A549 (cell line): ENCODE measurements at regions not wholly inside any gene's neighbourhood (a gene's known extent, or its start where the extent isn't known, plus 50 kb on each side); places are given as distances from the start of the nearest gene placed in this dataset.

Experiments
- ATAC-seq, 2 experiments: fragments of 200-7000 bp in 1 of 2; fragments of >200 bp in 1 of 2; cut with Nextera tagmentation in 1 of 2; cut with Tn5 transposase in 1 of 2; 3 replicates each; pipeline versions ENCODE4 v1.8.0 to v1.9.1; 2018 to 2020; ENCODE audit warnings: mild to moderate bottlenecking in 1 of 2, moderate library complexity in 1 of 2
- CTCF ChIA-PET: fragments of 300-600 bp; sonication (Branson Sonifier 250); formaldehyde crosslinking; extraction: SDS; loops from one replicate; lab custom pipeline; 2021; ENCODE audit warnings: antibody characterized with exemption, inconsistent platforms; lab: Yijun Ruan, JAX
- POLR2A ChIA-PET: fragments of 350-600 bp; formaldehyde crosslinking; extraction: SDS; loops from one replicate; lab custom pipeline; 2021; ENCODE audit warnings: antibody characterized with exemption, inconsistent platforms; lab: Yijun Ruan, JAX
- DNase-seq, 2 experiments: peaks; one replicate each; pipeline versions ENCODE4 v3.0.0 to v3.0.0-alpha.2; 2011 to 2016; ENCODE audit warnings: low read depth in 1 of 2, low spot score in 1 of 2
- FAIRE-seq: peaks from 2 replicates; lab custom pipeline; 2011; peaks lifted over from hg19 to GRCh38; lab: Jason Lieb, UNC
- H3K27ac ChIP-seq, 2 experiments: fragments of >200 bp; sonication (Bioruptor Twin); formaldehyde crosslinking; 3 replicates each; pipeline ENCODE4 v1.5.1; 2016 to 2017
- H3K4me1 ChIP-seq: fragments of >200 bp; sonication (Bioruptor Twin); formaldehyde crosslinking; 3 replicates; pipeline ENCODE4 v1.6.1; 2016
- H3K4me2 ChIP-seq: fragments of >200 bp; sonication (Bioruptor Twin); formaldehyde crosslinking; 3 replicates; pipeline ENCODE4 v1.6.1; 2016
- H3K4me3 ChIP-seq: fragments of >200 bp; sonication (Bioruptor Twin); formaldehyde crosslinking; 3 replicates; pipeline ENCODE4 v1.5.1; 2016
- H3K9me3 ChIP-seq: fragments of >200 bp; sonication (Bioruptor Twin); formaldehyde crosslinking; 3 replicates; pipeline ENCODE4 v1.6.1; 2016
- CBX2 ChIP-seq: fragments of 200-600 bp; sonication (generic); IDR thresholded peaks from 2 replicates; pipeline ENCODE4 v1.6.1; 2016; ENCODE audit warnings: low read depth, mild to moderate bottlenecking, borderline replicate concordance
- CBX8 ChIP-seq: fragments of 200-600 bp; sonication (generic); IDR thresholded peaks from 2 replicates; pipeline ENCODE4 v1.6.1; 2016
- CHD2 ChIP-seq: fragments of 150-350 bp; IDR thresholded peaks from 2 replicates; pipeline ENCODE4 v1.6.1; 2014; ENCODE audit warnings: low read length; ENCODE audit not compliant: partially characterized antibody
- CHD4 ChIP-seq: fragments of 200-600 bp; sonication (generic); IDR thresholded peaks from 2 replicates; pipeline ENCODE4 v1.6.1; 2016; ENCODE audit warnings: antibody characterized with exemption, mild to moderate bottlenecking, borderline replicate concordance
- E2F6 ChIP-seq: IDR thresholded peaks from 2 replicates; pipeline ENCODE4 v1.6.1; 2012; ENCODE audit warnings: low read depth, borderline replicate concordance
- EHF ChIP-seq: fragments of 250-450 bp; sonication (Bioruptor Pico); IDR thresholded peaks from 2 replicates; pipeline ENCODE4 v1.5.0; 2020; ENCODE audit warnings: mild to moderate bottlenecking
- ESRRA ChIP-seq: fragments of 150-350 bp; IDR thresholded peaks from 2 replicates; pipeline ENCODE4 v1.6.1; 2014; ENCODE audit warnings: mild to moderate bottlenecking, low read length, borderline replicate concordance
- HMGXB4 ChIP-seq: fragments of 250-450 bp; sonication (Bioruptor Pico); IDR thresholded peaks from 2 replicates; pipeline ENCODE4 v1.5.0; 2021; ENCODE audit warnings: mild to moderate bottlenecking, moderate library complexity, borderline replicate concordance
- HOXB5 ChIP-seq: fragments of 250-450 bp; sonication (Bioruptor Pico); IDR thresholded peaks from 2 replicates; pipeline ENCODE4 v1.5.0; 2020; ENCODE audit warnings: mild to moderate bottlenecking, moderate library complexity
- JUN ChIP-seq, 2 experiments: fragments of >200 bp; sonication (Bioruptor Twin); formaldehyde crosslinking; IDR thresholded peaks; 2 replicates in 1 of 2; 3 replicates in 1 of 2; pipeline ENCODE4 v1.6.1; 2016 to 2017
- JUNB ChIP-seq: fragments of >200 bp; sonication (Bioruptor Twin); formaldehyde crosslinking; IDR thresholded peaks from 2 replicates; pipeline ENCODE4 v1.6.1; 2016
- MAFK ChIP-seq: fragments of 450-650 bp; IDR thresholded peaks from 2 replicates; pipeline ENCODE4 v1.6.1; 2014; ENCODE audit not compliant: partially characterized antibody
- MAX ChIP-seq: IDR thresholded peaks from 2 replicates; pipeline ENCODE4 v1.6.1; 2012
- MAZ ChIP-seq: fragments of 150-350 bp; IDR thresholded peaks from 2 replicates; pipeline ENCODE4 v1.6.1; 2014; ENCODE audit warnings: antibody characterized with exemption, low read depth, low read length, borderline replicate concordance
- MYC ChIP-seq: IDR thresholded peaks from 2 replicates; pipeline ENCODE4 v1.6.1; 2012; ENCODE audit warnings: mild to moderate bottlenecking, inconsistent platforms, low read length, improper control_type of control experiment, borderline replicate concordance
- NFE2L2 ChIP-seq: fragments of 150-350 bp; conservative IDR thresholded peaks from 2 replicates; pipeline ENCODE4 v1.6.1; 2014; ENCODE audit warnings: low read length
- PHF8 ChIP-seq: fragments of 200-600 bp; sonication (generic); IDR thresholded peaks from 2 replicates; pipeline ENCODE4 v1.6.1; 2016; ENCODE audit warnings: low read depth, mild to moderate bottlenecking, antibody characterized with exemption, moderate library complexity, borderline replicate concordance
- RAD21 ChIP-seq, 2 experiments: fragments of >200 bp in 1 of 2; sonication (Bioruptor Twin) in 1 of 2; formaldehyde crosslinking in 1 of 2; IDR thresholded peaks in 1 of 2; conservative IDR thresholded peaks in 1 of 2; 2 replicates in 1 of 2; 3 replicates in 1 of 2; pipeline ENCODE4 v1.6.1; 2012 to 2018; ENCODE audit warnings: inconsistent platforms in 1 of 2
- RARB ChIP-seq: fragments of 250-450 bp; sonication (Bioruptor Pico); IDR thresholded peaks from 2 replicates; pipeline ENCODE4 v1.8.0; 2021; ENCODE audit warnings: mild to moderate bottlenecking, moderate library complexity
- RNF2 ChIP-seq: fragments of 200-600 bp; sonication (generic); IDR thresholded peaks from 2 replicates; pipeline ENCODE4 v1.6.1; 2016; ENCODE audit warnings: low read depth, mild to moderate bottlenecking, antibody characterized with exemption, moderate library complexity, borderline replicate concordance
- SMC3 ChIP-seq: fragments of >200 bp; sonication (Bioruptor Twin); formaldehyde crosslinking; IDR thresholded peaks from 3 replicates; pipeline ENCODE4 v1.6.1; 2018; ENCODE audit warnings: inconsistent platforms
- TFCP2L1 ChIP-seq: fragments of 250-450 bp; sonication (Bioruptor Pico); IDR thresholded peaks from 2 replicates; pipeline ENCODE4 v1.5.0; 2021; ENCODE audit warnings: mild to moderate bottlenecking
- TP53 ChIP-seq: fragments of 250-450 bp; sonication (Bioruptor Pico); IDR thresholded peaks from 2 replicates; pipeline ENCODE4 v1.5.0; 2021; ENCODE audit warnings: mild to moderate bottlenecking, moderate library complexity
- ZC3H11A ChIP-seq: fragments of 450-650 bp; IDR thresholded peaks from 2 replicates; pipeline ENCODE4 v1.6.1; 2014; ENCODE audit warnings: antibody characterized with exemption, mild to moderate bottlenecking
- ZFP36 ChIP-seq: fragments of 450-650 bp; IDR thresholded peaks from 2 replicates; pipeline ENCODE4 v1.6.1; 2014; ENCODE audit warnings: borderline replicate concordance; ENCODE audit not compliant: partially characterized antibody
- ZSCAN20 ChIP-seq: fragments of 250-450 bp; sonication (Bioruptor Pico); IDR thresholded peaks from 2 replicates; pipeline ENCODE4 v1.8.0; 2022; ENCODE audit warnings: mild to moderate bottlenecking, moderate library complexity
- WGBS: methylation state at CpG from one replicate; pipeline ENCODE4 v1.1.6; 2017; ENCODE audit errors: missing lambda C conversion rate; 5-methylcytosine and 5-hydroxymethylcytosine counted together

- POLR2A ChIA-PET: no interaction called here
- WGBS: 65% methylated on average over 7 of the region's 7 CpGs
- no peak overlapping the region for H3K27ac ChIP-seq
- TF ChIP-seq ESRRA (no peak), CHD2 (no peak), NFE2L2 (no peak), JUN (IDR thresholded peaks at IDR 0.05) (no peak), ZFP36 (no peak), SMC3 (no peak), MAZ (no peak), RARB (CRISPR knock-in tag) (no peak), PHF8 (no peak), ZC3H11A (no peak), MAFK (no peak), CBX2 (no peak), TP53 (CRISPR knock-in tag) (no peak), CHD4 (no peak)
- TF ChIP-seq, all 56 proteins: peak for 0
- no peak for FAIRE-seq
- Histone ChIP-seq H3K4me2 (no peak overlapping the region), H3K4me1 (no peaks in the 10 kb centered on the region), H3K4me3 (no peak overlapping the region), H3K9me3 (no peaks in the 10 kb centered on the region; the same call in 2 of the 3 replicates)
- ATAC-seq: no peak
- no peak for DNase-seq
- CTCF ChIA-PET: no interaction called here
Measured at GRCh38 chr3:106473576-106474475, 605.0 kb upstream of the CBLB start.

GRCh38 chr3:106482451-106482850 is 613.6 kb upstream of the CBLB start:
- 66% methylated on average over 5 of the region's 5 CpGs for WGBS
- POLR2A ChIA-PET: no interaction called here
- no peak for TF ChIP-seq MAZ
- TF ChIP-seq JUNB: no peak
- no peak for TF ChIP-seq HMGXB4 (CRISPR knock-in tag)
- TF ChIP-seq TFCP2L1: no peak
- TF ChIP-seq HOXB5 (CRISPR knock-in tag): no peak
- TF ChIP-seq MYC: no peak
- no peak for TF ChIP-seq CBX8
- TF ChIP-seq JUN (IDR thresholded peaks at IDR 0.05): no peak
- TF ChIP-seq ZSCAN20 (CRISPR knock-in tag): no peak
- TF ChIP-seq RAD21 (conservative IDR thresholded peaks at IDR 0.05 in 1 of 2, IDR thresholded peaks at IDR 0.05 in 1 of 2): no peak
- no peak for TF ChIP-seq PHF8
- TF ChIP-seq EHF (CRISPR knock-in tag): no peak
- TF ChIP-seq MAX: no peak
- no peak for TF ChIP-seq NFE2L2
- TF ChIP-seq E2F6: no peak
- TF ChIP-seq RNF2: no peak
- H3K4me2 ChIP-seq: no peak overlapping the region
- no peak overlapping the region for H3K27ac ChIP-seq
- no peak overlapping the region for H3K4me3 ChIP-seq
- H3K4me1 ChIP-seq: no peaks in the 10 kb centered on the region
- ATAC-seq: no peak
- no peak for FAIRE-seq
- H3K9me3 ChIP-seq: peaks cover 6% of the 10 kb centered on the region; the same call in 1 of the 3 replicates
- CTCF ChIA-PET: no interaction called here
- DNase-seq: no peak
